SH-SY5Y (cell line): ENCODE measurements at regions not wholly inside any gene's neighbourhood (a gene's known extent, or its start where the extent isn't known, plus 50 kb on each side); places are given as distances from the start of the nearest gene placed in this dataset.

Source experiments
- GATA2 ChIP-seq: IDR thresholded peaks from 2 replicates; pipeline ENCODE4 v1.6.1; 2011; ENCODE audit warnings: mild to moderate bottlenecking, low read depth, low read length
- GATA3 ChIP-seq: IDR thresholded peaks from 2 replicates; pipeline ENCODE4 v1.6.1; 2011; ENCODE audit warnings: low read depth, mild to moderate bottlenecking, low read length, moderate library complexity

DNA sequence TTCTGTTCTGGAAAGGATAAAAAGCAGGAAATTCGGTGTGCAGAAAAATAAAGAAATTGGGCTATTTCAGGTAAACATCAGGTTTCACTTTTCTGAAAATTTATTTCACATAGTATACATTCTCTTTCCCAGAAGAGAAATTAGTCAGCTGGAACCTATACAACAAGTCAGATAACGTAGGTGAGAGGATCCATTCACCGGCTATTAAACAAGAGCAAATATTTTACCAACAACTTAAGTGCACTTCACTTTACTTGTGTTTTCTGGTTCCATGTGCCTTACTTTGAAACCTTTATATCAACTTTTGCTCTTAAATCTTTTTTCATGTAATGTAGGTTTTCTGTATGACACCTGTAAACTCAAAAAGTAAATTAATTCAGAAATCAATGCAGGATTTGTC, 839.7 kb downstream of the CDH11 start:
- TF ChIP-seq GATA3 (no peak), GATA2 (no peak)
